GM21381 (cell line): ENCODE measurements at regions not wholly inside any gene's neighbourhood (a gene's known extent, or its start where the extent isn't known, plus 50 kb on each side); places are given as distances from the start of the nearest gene placed in this dataset.

Experiments used
- ATAC-seq: cut with Tn5 transposase; IDR thresholded peaks from one replicate; pipeline ENCODE4 v1.9.1; 2021; ENCODE audit warnings: mild to moderate bottlenecking, moderate library complexity; ENCODE audit not compliant: unreplicated experiment

DNA sequence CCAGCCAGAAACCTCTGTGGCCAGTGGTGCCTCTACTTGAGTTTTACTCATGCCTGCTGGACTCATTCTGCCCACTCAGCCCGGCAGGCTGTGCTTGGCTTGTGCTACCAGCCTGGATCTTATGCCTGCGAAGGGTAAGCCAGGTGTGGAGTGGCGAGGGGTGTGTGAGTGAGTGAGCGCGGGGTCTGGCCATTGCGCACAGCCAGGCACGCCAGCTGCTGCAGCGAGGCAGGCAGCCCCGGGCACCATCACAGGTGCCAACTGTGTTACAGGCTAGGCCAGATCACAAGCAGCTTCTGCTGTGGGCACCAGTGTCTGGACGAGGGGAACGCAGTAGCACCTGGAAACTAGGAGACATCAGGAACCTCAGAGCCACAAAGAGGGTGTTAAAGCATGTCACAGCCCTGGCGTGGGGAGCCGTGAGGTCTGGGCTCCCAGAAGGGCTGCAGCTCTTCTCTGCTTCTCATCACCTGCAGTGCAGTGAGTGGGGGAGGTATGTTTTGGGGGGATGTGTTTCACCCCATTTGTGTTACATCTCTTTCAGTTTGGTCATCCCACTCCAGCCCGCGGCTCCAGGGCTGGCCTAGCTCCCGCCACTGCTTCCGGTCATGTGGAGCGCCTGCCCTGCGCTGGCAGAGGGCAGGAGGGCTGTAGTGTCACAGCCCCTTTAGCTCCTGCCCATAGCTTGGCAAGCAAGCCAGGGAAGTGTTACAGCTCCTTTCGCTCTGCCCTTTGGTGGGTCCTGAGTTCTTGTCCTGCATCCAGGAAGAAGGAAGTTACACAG is 379.7 kb upstream of the IMPG1 start:
- ATAC-seq, result no peak

DNA sequence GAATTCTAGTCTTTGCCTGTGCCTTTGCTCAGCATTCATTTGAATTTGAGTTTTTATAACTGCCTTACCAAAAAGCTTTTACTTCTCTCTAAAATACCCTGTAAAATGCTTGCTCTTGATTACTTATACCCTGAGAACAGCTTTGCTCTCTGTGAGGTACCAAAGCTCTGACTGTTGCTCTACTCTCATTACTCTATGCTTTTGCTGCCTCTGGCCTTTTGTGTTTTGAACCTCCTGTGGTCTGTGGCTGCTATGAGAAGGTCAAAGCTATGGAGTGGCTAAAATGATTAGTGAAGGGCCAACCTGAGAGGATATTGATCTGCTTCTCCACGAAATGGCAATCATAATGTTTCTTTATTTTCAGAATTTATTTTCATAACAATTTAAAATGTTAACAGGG is 375.6 kb upstream of the IMPG1 start:
- no peak for ATAC-seq

DNA sequence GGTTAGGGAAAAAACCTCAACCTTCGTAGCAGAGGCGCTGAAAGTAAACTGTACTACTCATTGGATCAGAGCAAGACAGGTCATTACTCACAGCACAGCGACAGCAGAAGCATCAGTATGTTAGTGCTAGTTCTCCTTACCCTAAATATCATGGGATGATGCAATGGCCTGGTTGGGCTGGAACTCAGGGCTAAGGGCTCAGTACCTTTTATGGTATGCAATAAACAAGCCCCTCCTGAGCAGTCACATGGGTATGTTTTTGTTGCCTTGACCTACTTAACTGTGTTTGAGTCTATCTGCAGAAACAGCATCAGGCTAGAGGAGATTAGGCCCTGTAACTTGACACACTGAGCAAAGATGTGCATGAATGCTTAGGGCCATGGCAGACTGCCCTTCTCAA is 369.4 kb upstream of the IMPG1 start:
- ATAC-seq, result no peak

DNA sequence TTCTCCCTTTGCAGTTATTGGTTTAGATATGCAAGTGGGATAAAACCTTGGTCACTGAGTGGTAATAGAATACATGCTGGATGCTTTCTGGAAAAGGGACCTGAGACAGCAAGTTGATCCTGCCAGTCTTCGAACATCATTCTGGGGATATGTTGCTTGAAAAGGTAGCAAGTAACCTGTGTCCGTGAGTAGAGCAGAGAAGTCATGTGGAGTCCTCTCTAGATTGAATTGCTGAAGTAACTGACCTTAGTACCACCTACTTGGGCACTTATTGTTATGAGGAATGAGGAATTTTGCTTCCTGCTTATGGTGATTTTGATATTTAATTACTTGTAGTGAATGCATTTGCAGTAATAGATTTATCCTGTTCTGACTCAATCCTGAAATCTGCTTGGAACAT is 367.3 kb upstream of the IMPG1 start:
- ATAC-seq, result no peak

DNA sequence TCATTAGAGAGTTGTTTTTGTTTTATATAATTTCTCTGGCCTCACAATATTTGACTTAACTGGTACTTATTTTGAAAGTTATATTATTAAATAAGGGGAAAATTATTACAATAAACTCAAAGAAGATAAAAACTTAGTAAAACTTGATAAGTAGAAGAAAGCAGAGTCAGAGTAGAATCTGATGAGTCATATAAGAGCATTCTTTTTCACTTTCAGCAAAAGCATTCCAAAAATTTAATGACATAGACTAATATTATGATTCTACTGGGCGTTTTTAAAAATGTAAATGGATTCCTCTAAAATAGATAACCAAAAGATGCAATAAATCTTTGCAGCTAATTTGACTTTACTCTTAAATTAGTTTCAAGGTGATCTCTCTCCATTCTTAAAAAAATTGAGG is 366.3 kb upstream of the IMPG1 start:
- no peak for ATAC-seq

DNA sequence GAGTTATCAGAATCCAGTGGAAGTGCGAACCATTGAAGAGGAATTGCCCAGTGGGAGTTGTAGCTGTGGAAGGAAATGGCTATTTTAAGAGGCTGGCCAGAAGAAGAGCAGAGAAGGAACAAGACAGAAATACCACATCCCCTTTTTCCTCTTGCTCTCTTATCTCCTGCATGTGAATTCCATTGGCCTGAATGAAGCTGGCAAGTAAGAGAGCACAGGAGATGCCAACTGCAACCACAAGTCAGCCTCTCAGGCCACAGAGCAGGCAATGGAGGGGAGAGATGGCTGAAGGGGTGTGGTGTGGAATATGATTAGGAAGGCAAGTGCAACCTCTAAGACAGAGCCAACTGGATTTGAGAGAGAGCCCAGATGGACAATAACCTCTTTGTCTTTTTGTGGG is 362.7 kb upstream of the IMPG1 start:
- ATAC-seq, result no peak

DNA sequence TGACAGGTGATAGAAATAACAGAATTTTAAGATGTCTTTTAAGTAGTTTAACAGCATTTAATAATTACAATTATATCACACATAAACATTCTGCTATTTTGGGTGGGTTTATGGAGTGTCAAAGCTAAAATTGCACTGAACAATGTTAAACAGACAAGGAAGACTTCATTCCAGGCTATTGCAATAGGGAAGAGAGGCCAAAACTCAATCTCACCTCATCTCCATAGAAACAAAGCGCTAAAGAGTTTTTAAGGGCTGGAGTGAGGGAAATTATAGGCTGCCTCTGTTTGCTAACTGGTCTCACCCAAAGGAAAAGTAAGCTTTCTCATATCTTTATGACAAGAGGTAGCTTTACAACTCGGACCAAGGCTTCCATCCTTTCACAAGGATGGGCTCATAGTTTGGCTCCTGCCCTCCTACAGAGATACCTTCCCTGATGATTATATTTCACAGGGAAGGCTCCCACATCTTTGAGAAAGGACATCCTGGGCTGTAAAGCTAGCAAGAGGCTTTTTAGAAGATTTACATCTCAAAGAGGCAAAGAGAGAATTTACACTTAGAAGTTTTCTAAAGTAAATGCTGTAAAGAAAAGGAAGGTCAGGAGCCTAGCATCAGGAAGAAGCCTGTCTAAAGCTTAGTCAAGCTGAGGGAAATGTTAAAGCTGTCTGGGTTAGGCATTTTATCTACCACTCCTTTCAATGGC is 350.2 kb upstream of the IMPG1 start:
- no peak for ATAC-seq

DNA sequence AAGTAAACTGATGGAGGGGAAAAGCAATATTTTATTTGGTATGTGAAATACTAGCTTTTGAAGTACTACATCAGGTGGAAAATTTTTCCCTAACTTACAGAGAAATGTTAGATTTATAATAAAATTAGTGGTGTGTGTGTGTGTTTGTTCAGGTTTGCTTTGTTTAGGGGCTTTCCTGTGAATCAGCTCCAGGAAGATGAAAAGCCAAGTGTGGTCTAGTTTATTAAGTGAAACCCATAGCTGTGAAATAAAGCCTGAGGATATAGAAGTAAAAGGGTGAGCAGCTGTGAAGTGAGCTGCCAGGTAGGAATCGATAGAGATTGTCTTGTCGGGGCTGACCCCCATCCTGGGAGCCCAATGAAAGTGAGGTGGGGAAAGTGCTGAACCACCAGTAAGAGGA is 347.6 kb upstream of the IMPG1 start:
- ATAC-seq, result no peak

DNA sequence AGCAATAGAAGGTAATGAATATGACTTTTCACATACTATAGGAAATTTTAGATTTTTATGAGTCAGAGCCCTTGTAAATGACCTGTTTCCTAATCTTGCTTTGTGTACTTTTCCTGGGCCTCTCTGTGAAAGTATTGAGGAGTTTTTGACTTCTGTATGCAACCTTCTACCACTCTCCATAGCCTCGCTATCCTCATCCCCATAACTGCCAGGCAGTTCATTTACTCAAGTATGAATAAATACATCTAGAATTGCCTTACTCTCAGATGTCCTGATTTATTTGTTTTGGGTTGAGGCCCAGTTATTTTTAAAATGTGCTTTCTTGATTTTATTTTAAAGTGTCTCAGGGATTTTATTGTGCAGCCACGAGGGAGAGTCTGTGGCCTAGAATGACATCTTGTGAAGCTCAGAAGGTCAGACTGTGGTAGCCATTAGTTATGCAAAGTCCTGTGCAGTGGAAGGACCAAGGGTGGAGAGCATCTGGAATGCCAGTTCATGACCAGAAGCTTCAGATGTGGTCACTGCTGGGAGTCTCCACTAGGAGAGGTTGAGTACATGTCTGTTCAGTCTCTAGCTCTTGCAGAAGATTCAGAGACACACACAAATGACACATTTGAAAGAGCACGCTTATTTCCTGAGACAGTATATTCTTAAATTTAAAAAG is 346.2 kb upstream of the IMPG1 start:
- no peak for ATAC-seq

DNA sequence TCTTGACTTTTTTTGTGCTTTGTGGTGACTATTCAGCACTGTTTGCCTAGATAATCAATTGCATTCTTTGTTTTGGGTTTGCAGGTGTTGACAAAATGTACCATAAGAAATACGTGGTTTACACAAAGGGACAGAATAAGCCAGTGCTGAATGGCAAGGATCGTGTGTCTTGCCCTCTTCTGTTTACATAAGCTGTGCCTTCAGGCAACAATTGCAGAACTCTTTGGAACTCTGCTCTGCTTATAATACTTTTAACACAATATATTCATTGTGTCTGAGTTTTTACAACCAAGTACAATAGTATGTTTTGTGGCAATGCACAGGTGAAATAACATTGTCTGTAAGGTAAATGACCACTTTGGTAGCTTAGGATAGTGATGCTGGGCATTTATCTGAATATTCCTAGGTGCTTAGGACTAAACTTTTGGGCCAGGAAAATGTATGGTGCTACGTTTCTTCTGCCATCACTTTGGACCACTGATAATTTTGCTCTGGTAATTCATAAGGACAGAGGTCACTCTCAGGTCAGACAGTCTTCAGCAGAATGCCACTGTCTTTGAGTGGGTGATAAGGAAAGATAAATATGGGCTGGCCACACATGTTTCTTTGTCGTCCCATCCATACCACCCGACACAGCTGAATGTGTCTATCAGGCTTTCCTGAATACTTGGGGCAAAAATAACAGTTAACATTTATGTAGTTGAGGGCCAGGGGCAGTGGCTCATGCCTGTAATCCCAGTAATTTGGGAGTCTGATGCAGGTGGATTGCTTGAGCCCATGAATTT is 344.6 kb upstream of the IMPG1 start:
- ATAC-seq, result no peak

DNA sequence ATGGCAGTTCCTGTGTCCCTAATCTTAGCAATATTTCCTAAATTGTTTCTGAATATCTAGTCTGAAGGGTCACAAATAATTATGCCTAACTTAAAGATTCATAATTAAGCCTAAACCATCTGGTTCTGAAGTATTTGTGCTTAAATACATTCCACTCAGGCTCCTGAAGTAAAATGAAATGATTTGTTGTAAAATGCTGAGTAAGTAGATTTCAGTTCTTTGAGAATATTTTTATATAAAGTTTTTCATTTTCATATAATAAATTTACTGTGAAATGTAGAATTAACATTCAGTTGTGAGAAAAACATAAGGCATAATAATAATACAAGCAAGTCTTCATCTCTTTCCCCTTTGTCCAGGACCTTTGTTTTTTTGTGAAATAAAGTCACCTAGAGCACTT is 330.6 kb upstream of the IMPG1 start:
- no peak for ATAC-seq

DNA sequence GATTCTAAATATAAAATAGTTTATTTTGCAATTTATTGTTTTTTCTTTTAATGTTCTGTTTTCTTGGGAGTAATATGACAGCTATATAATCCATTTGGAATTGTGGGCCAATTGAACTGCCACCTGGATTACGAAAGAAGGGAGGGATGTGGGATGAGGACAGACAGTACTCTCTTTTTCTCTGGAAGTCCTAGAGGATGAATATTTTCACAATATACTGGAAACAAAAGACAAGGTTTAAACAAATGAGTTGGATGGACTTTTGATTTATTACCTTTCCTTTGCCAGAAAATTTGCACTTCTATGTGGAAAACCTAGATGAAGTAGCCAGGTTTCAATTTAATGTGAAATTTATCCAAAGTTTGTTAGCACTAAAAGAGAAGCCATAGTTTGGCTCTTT is 325.5 kb upstream of the IMPG1 start:
- no peak for ATAC-seq

DNA sequence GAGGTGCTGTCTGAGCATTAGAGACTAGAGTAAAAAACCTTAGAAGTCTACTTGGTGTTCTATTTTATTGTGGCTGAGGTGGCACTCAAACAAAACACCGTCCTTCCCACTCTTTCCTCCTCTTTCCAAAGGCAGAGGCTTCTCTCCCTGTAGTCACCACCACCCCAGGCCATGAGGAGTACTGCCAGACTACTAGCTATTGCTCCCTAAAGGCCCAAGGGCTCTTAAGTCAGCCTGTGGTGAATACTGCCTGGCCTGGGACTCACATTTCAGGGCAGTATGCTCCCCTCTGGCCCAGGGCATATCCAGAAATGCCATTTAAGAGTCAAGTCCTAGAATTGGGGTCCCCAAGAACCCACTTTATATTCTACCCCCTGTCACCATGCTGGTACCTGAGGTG is 309.7 kb upstream of the IMPG1 start:
- no peak for ATAC-seq

DNA sequence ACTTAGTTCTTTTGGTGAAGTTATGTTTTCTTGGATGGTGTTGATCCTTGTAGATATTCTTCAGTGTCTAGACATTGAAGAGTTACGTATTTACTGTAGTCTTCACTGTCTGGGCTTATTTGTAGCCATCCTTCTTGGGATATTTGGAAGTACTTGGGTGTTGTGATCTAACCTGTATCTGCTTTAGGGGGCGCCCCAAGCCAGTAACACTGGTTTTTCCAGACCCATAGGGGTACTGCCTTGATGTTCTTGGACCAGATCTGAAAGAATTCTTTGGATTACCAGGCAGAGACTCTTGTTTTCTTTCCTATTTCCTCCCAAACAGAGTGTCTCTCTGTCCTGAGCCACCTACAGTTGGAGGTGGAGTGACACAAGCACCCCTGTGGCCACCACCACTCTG is 309.1 kb upstream of the IMPG1 start:
- no peak for ATAC-seq

DNA sequence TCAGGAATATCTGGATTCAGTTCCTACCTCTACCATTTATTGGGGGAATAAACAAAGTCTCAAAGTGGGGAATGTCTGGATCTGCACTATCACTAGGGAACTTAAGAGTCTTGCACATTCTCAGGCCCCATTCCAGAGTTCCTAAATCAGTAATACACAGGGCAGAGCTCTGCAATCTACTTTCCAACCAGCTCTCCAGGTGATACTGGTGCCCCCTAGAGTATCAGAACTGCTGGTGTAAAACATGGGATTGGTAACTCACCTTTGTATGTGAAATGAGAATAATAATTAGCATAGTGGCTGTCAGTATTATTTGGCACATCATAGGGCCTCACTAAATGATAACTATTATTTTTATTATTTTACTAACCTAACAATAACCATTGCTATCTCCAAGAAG is 278.8 kb upstream of the IMPG1 start:
- ATAC-seq, result no peak

DNA sequence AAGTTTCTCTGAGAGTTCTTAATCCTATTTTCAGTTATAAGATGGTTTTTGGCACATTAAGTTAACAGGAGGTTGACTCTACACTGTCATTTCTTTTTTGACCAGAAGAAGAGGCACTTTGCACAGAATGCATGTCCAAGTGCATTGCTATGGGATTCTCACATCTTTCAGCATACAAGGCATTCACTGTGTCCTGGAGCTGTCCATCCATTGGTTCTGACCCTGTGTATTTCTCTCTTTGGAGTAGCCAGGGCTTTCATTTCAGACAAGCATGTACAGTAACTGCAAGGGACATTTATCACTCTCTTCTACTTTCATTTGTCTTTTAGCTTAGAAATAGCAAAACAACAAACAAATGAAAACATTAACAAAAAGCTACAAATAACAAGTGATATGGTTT is 275.1 kb upstream of the IMPG1 start:
- ATAC-seq, result no peak

DNA sequence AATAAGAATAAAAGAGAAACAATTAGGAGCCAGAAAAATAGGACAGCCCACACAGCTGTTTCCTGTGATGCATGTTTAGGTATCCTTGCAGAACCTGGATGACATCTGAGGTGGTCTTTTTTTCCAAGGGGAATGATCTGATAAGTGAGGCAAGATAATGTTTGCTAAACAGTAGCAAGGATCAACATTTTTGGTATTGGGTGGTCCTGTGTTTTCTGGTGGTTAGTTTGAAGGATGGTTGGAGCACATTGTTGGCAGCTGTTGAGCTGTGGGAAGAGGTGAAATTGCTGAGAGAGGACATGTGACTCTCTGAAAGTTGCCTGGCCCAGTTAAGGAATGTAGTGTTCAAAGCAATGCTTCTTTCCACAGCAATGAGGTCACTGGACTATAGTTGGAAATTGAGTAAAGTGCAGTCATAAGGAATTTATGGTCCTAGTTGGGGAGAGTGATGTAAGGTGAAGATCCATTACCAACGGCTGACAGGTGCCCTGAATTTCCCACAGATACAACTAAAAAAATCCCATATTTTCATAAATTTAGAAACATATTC is 270.2 kb upstream of the IMPG1 start:
- ATAC-seq, result no peak

DNA sequence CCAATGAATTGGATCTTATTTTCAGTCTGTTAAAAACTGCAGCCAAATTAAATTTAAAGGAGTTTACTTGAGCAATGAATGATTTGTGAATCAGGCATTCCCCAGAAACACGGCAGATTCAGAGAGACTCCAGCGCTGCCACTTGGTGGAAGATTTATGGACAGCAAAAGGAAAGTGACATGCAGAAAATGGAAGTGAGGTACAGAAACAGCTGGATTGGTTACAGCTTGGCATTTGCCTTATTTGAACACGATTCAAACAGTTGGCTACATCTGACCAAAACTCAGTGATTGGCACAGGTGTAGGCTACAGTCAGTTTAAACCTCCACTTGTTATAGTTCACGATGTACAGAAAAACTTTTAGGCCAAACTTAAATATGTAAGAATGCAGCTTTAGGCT is 257.6 kb upstream of the IMPG1 start:
- ATAC-seq, result no peak

DNA sequence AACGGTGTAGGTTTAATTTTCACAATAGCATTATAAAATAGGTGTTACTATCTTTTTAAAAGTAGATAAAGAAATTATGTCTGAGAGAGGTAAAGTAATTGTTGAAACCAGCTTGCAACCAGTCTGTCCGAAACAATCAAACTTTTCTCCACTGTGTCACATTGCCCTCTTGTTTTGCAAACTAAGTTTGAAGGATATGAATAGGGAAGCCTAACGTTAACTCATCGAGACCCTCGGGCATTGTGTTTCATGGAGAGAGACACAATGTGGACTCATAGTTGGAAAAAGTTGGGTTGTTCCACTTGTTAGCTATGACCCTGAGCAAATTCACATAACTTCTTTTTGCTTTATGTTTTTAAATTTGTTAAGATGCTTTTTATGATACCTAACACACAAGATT is 254.4 kb upstream of the IMPG1 start:
- no peak for ATAC-seq
